Cerebellar cortex (tissue), 1 donor: ENCODE measurements at regions not wholly inside any gene's neighbourhood (a gene's known extent, or its start where the extent isn't known, plus 50 kb on each side); places are given as distances from the start of the nearest gene placed in this dataset.
"Not testable (repeated sequence)": the region's sequence is repeated elsewhere in the genome, so short reads cannot be mapped to it uniquely, and the experiment has no call there.

Source experiments
- DNase-seq: peaks from one replicate; pipeline ENCODE4 v3.0.0-alpha.2; 2015; ENCODE audit warnings: low spot score

DNA sequence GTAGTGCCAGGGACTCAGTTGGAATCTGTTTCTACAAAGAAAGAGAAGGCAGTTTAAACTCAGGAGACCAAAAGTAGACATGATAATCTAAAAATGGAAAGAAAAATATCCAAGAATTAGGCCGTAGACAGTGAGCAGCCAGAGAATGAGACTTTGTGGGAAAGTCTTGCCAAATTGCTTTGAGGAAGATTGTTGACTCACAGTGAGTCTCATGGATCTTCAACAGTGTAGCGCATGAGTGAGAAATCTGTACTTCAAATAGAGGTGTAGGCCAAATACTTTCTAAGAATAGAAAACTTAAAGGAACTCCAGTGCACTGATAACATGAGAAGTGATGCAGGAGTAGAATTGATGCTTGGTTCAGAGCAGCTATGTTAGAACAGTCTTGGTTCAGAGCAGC is 284.5 kb downstream of the HTR1B start:
- DNase-seq = no peak

DNA sequence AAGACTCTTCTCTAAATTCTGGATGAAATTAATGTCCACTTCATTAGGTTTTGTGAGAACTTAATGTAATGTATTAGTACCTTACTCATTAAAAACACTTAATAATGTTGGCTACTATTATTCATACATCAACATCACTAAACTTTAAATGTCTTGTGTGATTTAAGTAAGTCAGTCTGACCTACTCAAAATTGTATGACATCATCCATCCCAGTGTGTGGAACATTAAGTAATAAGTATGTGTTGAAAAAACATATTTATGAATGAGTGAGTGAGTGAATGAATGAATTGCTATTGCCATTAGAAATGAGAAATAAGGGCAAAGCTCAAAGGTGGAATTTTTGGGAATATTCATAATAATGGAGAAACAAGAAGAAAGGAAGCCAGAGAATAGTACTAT is 285.8 kb downstream of the HTR1B start:
- no peak for DNase-seq

GRCh38 chr6:77173472-77174074 is 289.7 kb downstream of the HTR1B start:
- DNase-seq = peak; percentile 3

DNA sequence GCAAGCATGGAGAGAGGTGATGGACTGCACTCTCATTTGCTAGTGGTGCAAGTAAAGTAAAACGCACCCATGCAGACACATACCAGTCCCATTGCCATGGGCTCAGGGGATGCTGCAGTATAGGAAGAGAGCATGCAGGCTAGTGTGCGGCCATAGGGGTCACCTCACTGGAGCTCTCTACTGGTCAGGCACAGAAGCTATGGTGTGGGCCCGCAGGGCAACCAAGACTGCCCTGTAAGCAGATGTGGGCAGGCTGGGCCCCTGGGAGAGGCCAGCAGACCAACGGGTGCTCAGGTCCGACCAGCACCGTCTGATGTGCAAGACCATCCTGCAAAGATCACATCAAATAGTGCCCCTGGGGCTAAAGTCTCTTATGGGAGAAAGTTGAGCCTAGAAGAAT is 290.7 kb downstream of the HTR1B start:
- no peak for DNase-seq

DNA sequence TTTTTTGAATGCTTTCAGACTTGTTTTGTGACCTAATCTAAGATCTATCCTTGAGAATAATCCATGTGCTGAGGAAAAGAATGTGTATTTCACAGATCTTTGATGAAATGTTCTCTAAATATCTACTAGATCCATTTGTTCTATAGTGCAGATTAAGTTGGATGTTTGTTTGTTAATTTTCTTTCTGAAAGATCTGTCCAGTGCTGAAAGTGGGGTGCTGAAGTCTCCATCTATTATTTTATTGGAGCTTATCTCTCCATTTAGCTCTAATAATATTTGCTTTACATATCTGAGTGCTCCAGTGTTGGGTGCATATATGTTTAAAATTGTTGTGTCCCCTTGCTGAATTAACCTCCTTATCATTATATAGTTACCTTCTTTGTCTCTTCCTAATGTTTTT is 303.6 kb downstream of the HTR1B start:
- DNase-seq = no peak

GRCh38 chr6:77151241-77151640 is 312.1 kb downstream of the HTR1B start:
- DNase-seq = no peak

DNA sequence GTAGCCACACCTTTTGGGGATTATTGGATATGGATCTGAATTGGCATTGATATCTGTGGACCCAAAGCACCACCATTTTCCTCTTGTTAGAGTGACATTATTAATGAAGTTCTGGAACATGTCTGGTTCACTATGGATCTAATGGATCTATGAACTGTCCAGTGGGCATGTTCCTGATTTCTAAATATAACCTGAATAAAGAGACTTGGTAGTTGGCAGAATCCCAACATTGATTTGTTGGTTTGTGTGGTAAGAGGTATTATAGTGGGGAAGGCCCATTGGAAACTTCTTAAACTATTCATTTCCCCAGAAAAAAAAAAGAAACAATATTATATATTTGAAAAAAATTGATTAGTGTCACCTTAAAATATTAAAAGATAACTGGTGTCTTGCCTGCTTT is 312.6 kb downstream of the HTR1B start:
- DNase-seq = no peak

- no peak for DNase-seq
These were observed 318.0 kb downstream of the HTR1B start for GRCh38 chr6:77145244-77145643.

DNA sequence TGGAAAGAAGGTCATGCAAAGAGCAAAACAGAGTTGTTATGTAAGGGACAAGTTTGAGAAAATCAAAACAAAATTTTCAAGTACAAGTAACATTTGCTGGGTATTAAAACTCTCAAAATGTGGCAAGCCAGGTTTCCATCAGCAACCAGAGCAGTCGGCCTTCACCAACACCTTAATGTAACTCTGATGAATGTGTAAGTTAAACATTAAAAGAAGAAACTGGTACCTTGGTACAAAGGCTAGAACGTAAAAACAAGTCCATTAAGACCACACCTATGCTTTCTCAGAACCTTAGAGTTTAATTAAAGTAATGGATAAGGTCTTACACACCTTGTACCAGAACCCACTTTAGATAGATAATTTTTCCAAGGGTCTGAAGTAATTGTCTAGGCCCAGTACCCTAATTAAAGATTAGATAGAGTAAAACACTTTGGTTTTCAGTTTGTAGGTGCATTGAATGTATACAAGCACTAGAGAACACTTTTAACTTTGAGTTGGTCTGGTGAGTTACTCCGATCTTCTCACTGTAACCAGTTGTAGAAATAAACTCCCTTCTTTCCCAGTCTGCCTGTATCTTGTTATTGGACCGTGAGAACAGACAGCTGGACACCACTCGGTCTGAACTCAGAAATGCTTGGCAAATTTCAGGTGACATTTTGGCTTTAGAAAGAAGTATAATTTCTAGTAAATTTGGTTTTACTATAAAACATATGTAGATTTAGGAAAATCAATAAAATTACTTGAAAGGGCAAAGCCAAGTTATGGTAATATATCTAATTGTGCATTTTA is 319.4 kb downstream of the HTR1B start:
- no peak for DNase-seq

DNA sequence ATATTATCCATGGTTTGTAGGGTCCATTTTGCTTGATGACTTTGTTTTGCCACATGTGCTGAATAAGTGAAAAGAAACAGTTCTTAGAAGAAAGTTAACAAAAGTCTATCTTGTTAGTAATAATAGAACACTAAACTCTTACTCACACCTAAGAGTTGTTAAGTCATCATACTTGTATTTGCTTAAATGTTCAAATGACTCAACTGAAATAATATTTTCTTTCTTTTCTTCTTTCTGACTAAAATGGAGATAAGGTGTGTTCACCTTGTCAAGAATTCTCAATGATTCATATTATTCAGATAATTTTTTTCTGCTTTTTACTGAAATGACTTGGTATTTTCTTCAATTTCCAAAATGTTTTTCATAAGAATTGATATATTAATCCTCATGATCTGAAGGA is 327.2 kb downstream of the HTR1B start:
- no peak for DNase-seq

DNA sequence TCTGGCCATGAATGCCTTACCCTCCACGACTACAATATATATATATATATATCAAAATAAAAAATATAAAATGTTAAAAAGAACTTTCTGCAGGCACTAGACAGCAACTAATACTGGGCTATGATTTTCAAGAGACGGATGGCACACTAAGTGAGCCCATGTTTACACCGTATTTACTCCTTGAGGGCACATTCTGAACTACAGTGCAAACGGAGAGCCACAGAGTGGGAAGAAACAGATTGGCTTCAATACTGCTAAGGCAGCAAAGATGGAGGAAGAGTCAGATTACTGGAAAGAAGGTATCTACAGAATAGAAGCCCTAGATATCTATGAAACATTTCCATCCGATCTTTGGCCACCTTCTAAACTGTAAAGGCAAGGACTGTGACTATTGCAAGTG is 330.3 kb downstream of the HTR1B start:
- DNase-seq = no peak

DNA sequence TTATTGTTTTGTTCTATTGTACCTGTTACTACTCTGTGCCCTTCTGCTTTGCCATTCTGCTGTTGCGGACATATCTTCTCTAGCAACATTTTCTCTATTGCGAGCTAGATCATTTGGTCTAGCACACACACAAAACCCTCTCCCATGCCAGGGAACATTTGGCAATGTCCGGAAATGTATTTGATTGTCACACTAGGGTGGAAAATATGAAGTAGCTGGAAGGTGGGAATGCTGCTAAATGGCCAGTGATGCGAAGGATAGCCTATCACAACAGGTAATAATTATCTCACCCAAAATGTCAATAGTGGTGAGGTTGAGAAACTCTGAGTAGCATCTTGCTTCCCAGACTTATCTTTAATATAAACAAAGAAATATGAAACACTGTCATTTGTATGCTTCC is 331.9 kb downstream of the HTR1B start:
- DNase-seq = no peak

DNA sequence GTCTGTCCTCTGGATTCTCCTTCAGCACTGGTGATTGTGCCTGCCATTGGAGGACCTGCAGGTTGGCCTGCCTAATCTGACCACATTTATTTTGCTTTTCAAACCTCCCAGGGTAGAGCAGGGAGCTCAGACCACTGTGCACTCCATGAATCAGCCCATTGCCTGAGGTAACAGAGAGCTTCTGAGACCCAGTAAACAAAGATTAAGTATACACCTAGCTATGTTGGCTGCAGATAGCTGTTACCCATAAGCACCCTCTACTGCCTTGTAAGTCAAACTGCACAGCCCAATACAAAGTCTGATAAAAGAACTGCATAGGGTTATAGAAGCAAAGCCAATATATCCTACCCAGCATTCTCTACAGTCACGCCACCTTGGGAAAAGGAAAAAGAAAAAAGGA is 338.7 kb downstream of the HTR1B start:
- DNase-seq = no peak

GRCh38 chr6:77123527-77123926 is 339.8 kb downstream of the HTR1B start:
- DNase-seq = no peak

- DNase-seq = no peak
These were observed 356.3 kb downstream of the HTR1B start for GRCh38 chr6:77106992-77107391.

GRCh38 chr6:77105091-77105490 is 358.2 kb downstream of the HTR1B start:
- no peak for DNase-seq

GRCh38 chr6:77097940-77098339 is 365.4 kb downstream of the HTR1B start:
- DNase-seq = no peak

- DNase-seq = no peak
These were observed 367.2 kb downstream of the HTR1B start for GRCh38 chr6:77095936-77096627.

GRCh38 chr6:77094821-77095220 is 368.5 kb downstream of the HTR1B start:
- no peak for DNase-seq

GRCh38 chr6:77092971-77093370 is 370.3 kb downstream of the HTR1B start:
- DNase-seq = no peak

- DNase-seq = no peak
These were observed 373.5 kb downstream of the HTR1B start for GRCh38 chr6:77089776-77090175.

- DNase-seq = not testable (repeated sequence)
These were observed 375.4 kb downstream of the HTR1B start for GRCh38 chr6:77087794-77088318.
